Activated CD8-positive, alpha-beta T cell treated with anti-CD3 and anti-CD28 coated beads for 36 hours (primary cell): ENCODE measurements at regions not wholly inside any gene's neighbourhood (a gene's known extent, or its start where the extent isn't known, plus 50 kb on each side); places are given as distances from the start of the nearest gene placed in this dataset.

ENCODE experiments used
- ATAC-seq: fragments of 200-7000 bp; cut with Tn5 transposase; one replicate; pipeline ENCODE4 v1.10.0; 2021; ENCODE audit warnings: mild to moderate bottlenecking, moderate library complexity
- CTCF ChIA-PET: fragments of 350-600 bp; sonication (Branson Sonifier 250); formaldehyde crosslinking; loops from one replicate; lab custom pipeline; 2021; ENCODE audit warnings: antibody characterized with exemption; lab: Charles Lee
- POLR2A ChIA-PET: fragments of 350-600 bp; sonication (Branson Sonifier 250); formaldehyde crosslinking; loops from one replicate; lab custom pipeline; 2021; ENCODE audit warnings: antibody characterized with exemption; lab: Charles Lee
- DNase-seq: peaks from one replicate; pipeline ENCODE4 v3.0.0-alpha.2; 2020
- H3K27ac Mint-ChIP-seq: one replicate; pipeline ENCODE4 v1.8.0; 2021; ENCODE audit warnings: mild to moderate bottlenecking, mixed read lengths
- H3K27me3 Mint-ChIP-seq: one replicate; pipeline ENCODE4 v1.8.0; 2021; ENCODE audit warnings: mixed read lengths
- H3K36me3 Mint-ChIP-seq: one replicate; pipeline ENCODE4 v1.8.0; 2021; ENCODE audit warnings: low read depth, mixed read lengths
- H3K4me1 Mint-ChIP-seq: one replicate; pipeline ENCODE4 v1.8.0; 2021; ENCODE audit warnings: low read depth, mixed read lengths
- H3K4me3 Mint-ChIP-seq: one replicate; pipeline ENCODE4 v1.8.0; 2021; ENCODE audit warnings: mild to moderate bottlenecking, moderate library complexity, mixed read lengths
- H3K9me3 Mint-ChIP-seq: one replicate; pipeline ENCODE4 v1.8.0; 2021; ENCODE audit warnings: mixed read lengths
- intact Hi-C: fragments of 100-400 bp; cut with micrococcal nuclease; formaldehyde crosslinking; loops from one replicate; pipeline ENCODE4 v1.10.0; 2022
- TF ChIP-seq, protein P1 (sequence below): fragments of 200-600 bp; IDR thresholded peaks from one replicate; pipeline ENCODE4 v1.8.0; 2022; ENCODE audit warnings: antibody characterized with exemption, mild to moderate bottlenecking

DNA sequence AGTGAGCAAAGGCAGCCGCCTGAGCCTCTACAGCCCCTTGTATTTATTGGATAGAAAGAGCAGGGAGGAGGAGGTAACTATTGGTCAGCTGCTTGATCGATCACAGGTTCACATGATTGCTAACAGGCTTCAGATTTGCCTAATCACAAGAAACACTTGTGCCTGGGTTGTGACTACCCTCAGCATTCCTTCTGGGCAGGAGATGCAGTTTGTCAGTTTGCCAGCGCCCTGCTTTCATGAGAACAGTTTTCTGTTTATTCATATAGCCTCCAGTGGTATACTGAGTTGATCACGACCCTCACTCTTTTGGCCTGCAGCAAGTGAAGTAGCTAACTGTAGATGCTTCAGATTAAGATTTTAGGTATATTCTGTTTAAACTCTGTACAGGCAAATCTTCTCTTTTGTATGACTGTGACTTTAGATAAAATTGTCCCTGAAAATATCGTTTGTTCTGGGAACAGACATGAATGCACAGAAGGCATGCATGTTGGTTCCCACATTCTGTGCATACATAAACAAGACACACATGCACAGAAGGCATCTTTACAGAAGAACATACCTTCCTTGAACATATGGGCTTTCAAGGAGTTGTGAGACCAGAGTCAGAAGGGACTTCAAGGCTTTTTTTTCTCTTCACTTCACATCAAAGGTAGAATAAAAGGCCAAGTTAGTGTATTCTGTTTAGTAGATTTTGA is 422.4 kb upstream of the STEAP1 start:
- TF ChIP-seq, protein P1, sequence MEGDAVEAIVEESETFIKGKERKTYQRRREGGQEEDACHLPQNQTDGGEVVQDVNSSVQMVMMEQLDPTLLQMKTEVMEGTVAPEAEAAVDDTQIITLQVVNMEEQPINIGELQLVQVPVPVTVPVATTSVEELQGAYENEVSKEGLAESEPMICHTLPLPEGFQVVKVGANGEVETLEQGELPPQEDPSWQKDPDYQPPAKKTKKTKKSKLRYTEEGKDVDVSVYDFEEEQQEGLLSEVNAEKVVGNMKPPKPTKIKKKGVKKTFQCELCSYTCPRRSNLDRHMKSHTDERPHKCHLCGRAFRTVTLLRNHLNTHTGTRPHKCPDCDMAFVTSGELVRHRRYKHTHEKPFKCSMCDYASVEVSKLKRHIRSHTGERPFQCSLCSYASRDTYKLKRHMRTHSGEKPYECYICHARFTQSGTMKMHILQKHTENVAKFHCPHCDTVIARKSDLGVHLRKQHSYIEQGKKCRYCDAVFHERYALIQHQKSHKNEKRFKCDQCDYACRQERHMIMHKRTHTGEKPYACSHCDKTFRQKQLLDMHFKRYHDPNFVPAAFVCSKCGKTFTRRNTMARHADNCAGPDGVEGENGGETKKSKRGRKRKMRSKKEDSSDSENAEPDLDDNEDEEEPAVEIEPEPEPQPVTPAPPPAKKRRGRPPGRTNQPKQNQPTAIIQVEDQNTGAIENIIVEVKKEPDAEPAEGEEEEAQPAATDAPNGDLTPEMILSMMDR: no peak
- ATAC-seq: no peak
- ChIA-PET POLR2A (no interaction called here), CTCF (no interaction called here)
- intact Hi-C loops: no loop called here
- no peak overlapping the region for H3K27ac Mint-ChIP-seq
- no peaks in the 10 kb centered on the region for H3K36me3 Mint-ChIP-seq
- H3K27me3 Mint-ChIP-seq: peaks cover 1% of the 10 kb centered on the region
- peaks cover 2% of the 10 kb centered on the region for H3K9me3 Mint-ChIP-seq
- H3K4me3 Mint-ChIP-seq: no peak overlapping the region
- H3K4me1 Mint-ChIP-seq: no peaks in the 10 kb centered on the region
- DNase-seq: no peak

DNA sequence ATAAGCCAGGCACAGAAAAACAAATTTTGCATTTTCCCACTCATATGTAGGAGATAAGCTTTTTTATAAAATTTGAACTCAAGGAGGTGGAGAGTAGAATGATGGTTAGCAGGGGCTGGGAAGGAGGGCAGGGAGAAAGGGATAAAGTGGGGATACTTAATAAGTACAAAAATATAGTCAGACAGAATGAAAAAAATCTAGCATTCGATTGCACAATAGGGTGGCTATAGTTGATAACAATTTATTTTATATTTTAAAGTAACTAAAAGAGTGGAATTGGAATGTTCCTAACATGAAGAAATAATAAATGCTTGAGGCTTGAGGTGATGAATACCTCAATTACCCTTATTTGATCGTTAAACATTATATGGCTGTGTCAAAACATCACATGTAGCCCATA is 415.7 kb upstream of the STEAP1 start:
- no peak for DNase-seq
- TF ChIP-seq, protein P1: no peak
- Mint-ChIP-seq H3K4me3 (no peak overlapping the region), H3K27ac (no peak overlapping the region), H3K27me3 (no peaks in the 10 kb centered on the region), H3K9me3 (peaks cover 2% of the 10 kb centered on the region), H3K36me3 (no peaks in the 10 kb centered on the region), H3K4me1 (no peaks in the 10 kb centered on the region)
- CTCF ChIA-PET: no interaction called here
- no peak for ATAC-seq
- POLR2A ChIA-PET: no interaction called here
- intact Hi-C loops: no loop called here

GRCh38 chr7:89757910-89758309 is 396.4 kb upstream of the STEAP1 start:
- no peak for ATAC-seq
- ChIA-PET CTCF (no interaction called here), POLR2A (no interaction called here)
- H3K9me3 Mint-ChIP-seq: no peaks in the 10 kb centered on the region
- H3K4me1 Mint-ChIP-seq: no peaks in the 10 kb centered on the region
- H3K27me3 Mint-ChIP-seq: no peaks in the 10 kb centered on the region
- intact Hi-C loops: no loop called here
- DNase-seq: no peak
- no peak overlapping the region for H3K4me3 Mint-ChIP-seq
- H3K36me3 Mint-ChIP-seq: no peaks in the 10 kb centered on the region
- no peak overlapping the region for H3K27ac Mint-ChIP-seq
- TF ChIP-seq, protein P1: no peak

GRCh38 chr7:89760690-89761089 is 393.6 kb upstream of the STEAP1 start:
- no peak for ATAC-seq
- Mint-ChIP-seq H3K27me3 (no peaks in the 10 kb centered on the region), H3K4me3 (no peak overlapping the region), H3K27ac (no peak overlapping the region), H3K9me3 (no peaks in the 10 kb centered on the region), H3K36me3 (no peaks in the 10 kb centered on the region), H3K4me1 (no peaks in the 10 kb centered on the region)
- POLR2A ChIA-PET: no interaction called here
- CTCF ChIA-PET: no interaction called here
- DNase-seq: no peak
- TF ChIP-seq, protein P1: no peak
- intact Hi-C loops: no loop called here

GRCh38 chr7:89761173-89761572 is 393.1 kb upstream of the STEAP1 start:
- no peaks in the 10 kb centered on the region for H3K36me3 Mint-ChIP-seq

More at GRCh38 chr7:89761173-89761572, 393.1 kb upstream of the STEAP1 start:
- intact Hi-C loops: no loop called here
- TF ChIP-seq, protein P1: no peak
- ChIA-PET POLR2A (no interaction called here), CTCF (no interaction called here)
- H3K9me3 Mint-ChIP-seq: no peaks in the 10 kb centered on the region
- no peak overlapping the region for H3K27ac Mint-ChIP-seq
- H3K4me3 Mint-ChIP-seq: no peak overlapping the region
- no peaks in the 10 kb centered on the region for H3K4me1 Mint-ChIP-seq
- ATAC-seq: no peak
- no peak for DNase-seq
- H3K27me3 Mint-ChIP-seq: no peaks in the 10 kb centered on the region
